ENCODE measurements at regions not wholly inside any gene's neighbourhood (a gene's known extent, or its start where the extent isn't known, plus 50 kb on each side); places are given as distances from the start of the nearest gene placed in this dataset.

GRCh38 chr10:35882422-35883150 lies 240.5 kb upstream of the FZD8 start:
- TF ChIP-seq, protein P1, sequence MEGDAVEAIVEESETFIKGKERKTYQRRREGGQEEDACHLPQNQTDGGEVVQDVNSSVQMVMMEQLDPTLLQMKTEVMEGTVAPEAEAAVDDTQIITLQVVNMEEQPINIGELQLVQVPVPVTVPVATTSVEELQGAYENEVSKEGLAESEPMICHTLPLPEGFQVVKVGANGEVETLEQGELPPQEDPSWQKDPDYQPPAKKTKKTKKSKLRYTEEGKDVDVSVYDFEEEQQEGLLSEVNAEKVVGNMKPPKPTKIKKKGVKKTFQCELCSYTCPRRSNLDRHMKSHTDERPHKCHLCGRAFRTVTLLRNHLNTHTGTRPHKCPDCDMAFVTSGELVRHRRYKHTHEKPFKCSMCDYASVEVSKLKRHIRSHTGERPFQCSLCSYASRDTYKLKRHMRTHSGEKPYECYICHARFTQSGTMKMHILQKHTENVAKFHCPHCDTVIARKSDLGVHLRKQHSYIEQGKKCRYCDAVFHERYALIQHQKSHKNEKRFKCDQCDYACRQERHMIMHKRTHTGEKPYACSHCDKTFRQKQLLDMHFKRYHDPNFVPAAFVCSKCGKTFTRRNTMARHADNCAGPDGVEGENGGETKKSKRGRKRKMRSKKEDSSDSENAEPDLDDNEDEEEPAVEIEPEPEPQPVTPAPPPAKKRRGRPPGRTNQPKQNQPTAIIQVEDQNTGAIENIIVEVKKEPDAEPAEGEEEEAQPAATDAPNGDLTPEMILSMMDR (IDR thresholded peaks at IDR 0.05; ENCODE audit: insufficient read depth, low read depth, low read length): no peak
- TF ChIP-seq EZH2 (IDR thresholded peaks at IDR 0.05; ENCODE audit: insufficient read depth, low read length): no peak

Measured in astrocyte (in vitro differentiated cells and primary cell).